Fibroblast of the conjunctiva (primary cell): ENCODE measurements at regions not wholly inside any gene's neighbourhood (a gene's known extent, or its start where the extent isn't known, plus 50 kb on each side); places are given as distances from the start of the nearest gene placed in this dataset.

ENCODE experiments used
- DNase-seq: peaks from one replicate; pipeline ENCODE4 v3.0.0-alpha.2; 2010; ENCODE audit warnings: low read depth

DNA sequence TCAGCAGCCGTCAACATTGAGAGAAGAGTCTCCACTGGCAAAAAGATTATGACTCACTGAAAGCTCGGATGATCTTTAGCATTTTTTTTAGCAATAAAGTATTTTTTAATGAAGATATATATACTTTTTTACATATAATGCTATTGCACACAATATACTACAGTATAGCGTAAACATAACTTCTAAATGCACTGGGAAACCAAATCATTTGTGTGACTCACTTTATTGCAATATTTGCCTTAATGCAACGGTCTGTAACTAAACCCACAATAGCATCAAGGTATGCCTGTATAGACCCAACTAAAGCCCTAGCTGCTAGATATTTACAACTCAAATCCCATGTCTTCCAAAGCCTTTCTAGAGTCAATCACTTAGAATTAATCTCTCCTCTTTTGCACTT, 52.3 kb upstream of the EDNRA start:
- DNase-seq: no peak

DNA sequence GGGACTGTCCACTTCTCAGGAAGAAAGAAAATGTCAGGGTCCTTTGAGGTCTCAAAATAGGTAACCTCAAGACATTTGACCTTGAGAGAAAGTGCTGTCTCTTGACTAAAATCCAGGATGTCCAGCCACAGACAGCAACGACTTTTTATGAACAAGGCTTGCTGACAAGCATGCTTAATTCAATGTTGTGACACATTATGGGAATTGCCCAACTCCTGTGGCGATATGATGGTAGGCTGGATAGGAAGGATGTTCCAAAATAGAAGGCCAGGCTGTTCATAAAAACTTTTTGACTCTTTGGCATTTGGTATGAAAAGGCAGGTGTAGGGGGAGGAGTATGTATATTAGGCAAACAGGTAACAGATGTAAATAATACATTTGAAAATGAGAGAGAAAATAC, 50.8 kb upstream of the EDNRA start:
- DNase-seq: no peak
